ENCODE measurements at regions not wholly inside any gene's neighbourhood (a gene's known extent, or its start where the extent isn't known, plus 50 kb on each side); places are given as distances from the start of the nearest gene placed in this dataset.

- Histone ChIP-seq H3K79me2 (ENCODE audit: control insufficient read depth, insufficient read depth, low read length) (no peaks in the 10 kb centered on the region), H3K36me3 (replicated peaks in 1 of 2; ENCODE audit: control extremely low read depth in 1 of 2, control insufficient read depth in 1 of 2, extremely low read depth in 1 of 2, insufficient read depth in 2 of 2, low read length in 1 of 2) (no peaks in the 10 kb centered on the region), H3K27ac (ENCODE audit: low read length in 2 of 2) (no peak overlapping the region), H3K4me3 (ENCODE audit: control extremely low read depth in 1 of 5, extremely low read depth in 1 of 5, insufficient read depth in 1 of 5, low read depth in 2 of 5, low read length in 4 of 5) (no peak overlapping the region), H4K20me1 (ENCODE audit: control insufficient read depth, insufficient read depth, low read length, poor library complexity, severe bottlenecking) (no peaks in the 10 kb centered on the region), H3K4me2 (replicated peaks; ENCODE audit: low read depth, low read length, poor library complexity, severe bottlenecking) (no peak overlapping the region), H3K9me3 (ENCODE audit: control extremely low read depth in 1 of 3, control insufficient read depth in 2 of 3, insufficient read depth in 1 of 3, low read length in 2 of 3) (no peaks in the 10 kb centered on the region), H3K27me3 (replicated peaks in 1 of 4; ENCODE audit: control extremely low read depth in 1 of 4, control insufficient read depth in 3 of 4, insufficient read depth in 4 of 4, low read length in 3 of 4) (no peaks in the 10 kb centered on the region), H3K9ac (ENCODE audit: low read length) (no peak overlapping the region), H3K4me1 (ENCODE audit: control insufficient read depth in 2 of 2, insufficient read depth in 2 of 2, low read length in 2 of 2) (no peaks in the 10 kb centered on the region), H2AFZ (ENCODE audit: insufficient read depth, low read depth, low read length, poor library complexity, severe bottlenecking) (no peak overlapping the region)
- intact Hi-C loops (cut with micrococcal nuclease), result no loop called here
- no peaks in the 10 kb centered on the region for H3K9me3 Mint-ChIP-seq (ENCODE audit: insufficient read depth)
- H3K27me3 Mint-ChIP-seq, result no peaks in the 10 kb centered on the region
- H3K27ac Mint-ChIP-seq, result no peak overlapping the region
- ATAC-seq (ENCODE audit: low read depth) (no peak), DNase-seq (no peak)
- POLR2A ChIA-PET, result no interaction called here
- no CpG with 5 or more reads among the region's 4 CpGs for WGBS (ENCODE audit: insufficient coverage)
- TF ChIP-seq EZH2 (IDR thresholded peaks at IDR 0.05; ENCODE audit: borderline replicate concordance, insufficient read depth, low read depth, low read length, poor library complexity, severe bottlenecking) (no peak), CTCF (IDR thresholded peaks at IDR 0.05) (no peak)
- CTCF ChIA-PET, result no interaction called here
- H3K4me3 Mint-ChIP-seq, result no peak overlapping the region
- H3K4me1 Mint-ChIP-seq, result no peaks in the 10 kb centered on the region
Observed at GRCh38 chrX:88424541-88424940, 322.5 kb upstream of the CPXCR1 start.

GRCh38 chrX:88425739-88426138 is 321.3 kb upstream of the CPXCR1 start:
- Histone ChIP-seq H3K27ac (ENCODE audit: low read length in 2 of 2) (no peak overlapping the region), H3K79me2 (ENCODE audit: control insufficient read depth, insufficient read depth, low read length) (no peaks in the 10 kb centered on the region), H3K27me3 (replicated peaks in 1 of 4; ENCODE audit: control extremely low read depth in 1 of 4, control insufficient read depth in 3 of 4, insufficient read depth in 4 of 4, low read length in 3 of 4) (no peaks in the 10 kb centered on the region), H3K9ac (ENCODE audit: low read length) (no peak overlapping the region), H3K4me3 (ENCODE audit: control extremely low read depth in 1 of 5, extremely low read depth in 1 of 5, insufficient read depth in 1 of 5, low read depth in 2 of 5, low read length in 4 of 5) (no peak overlapping the region), H3K4me1 (ENCODE audit: control insufficient read depth in 2 of 2, insufficient read depth in 2 of 2, low read length in 2 of 2) (no peaks in the 10 kb centered on the region), H4K20me1 (ENCODE audit: control insufficient read depth, insufficient read depth, low read length, poor library complexity, severe bottlenecking) (no peaks in the 10 kb centered on the region), H3K9me3 (ENCODE audit: control extremely low read depth in 1 of 3, control insufficient read depth in 2 of 3, insufficient read depth in 1 of 3, low read length in 2 of 3) (no peaks in the 10 kb centered on the region), H2AFZ (ENCODE audit: insufficient read depth, low read depth, low read length, poor library complexity, severe bottlenecking) (no peak overlapping the region), H3K36me3 (replicated peaks in 1 of 2; ENCODE audit: control extremely low read depth in 1 of 2, control insufficient read depth in 1 of 2, extremely low read depth in 1 of 2, insufficient read depth in 2 of 2, low read length in 1 of 2) (no peaks in the 10 kb centered on the region), H3K4me2 (replicated peaks; ENCODE audit: low read depth, low read length, poor library complexity, severe bottlenecking) (no peak overlapping the region)
- H3K27ac Mint-ChIP-seq, result no peak overlapping the region
- no peak overlapping the region for H3K4me3 Mint-ChIP-seq
- DNase-seq (no peak), ATAC-seq (ENCODE audit: low read depth) (no peak)
- CTCF ChIA-PET, result no interaction called here
- POLR2A ChIA-PET, result no interaction called here
- no CpG with 5 or more reads among the region's 4 CpGs for WGBS (ENCODE audit: insufficient coverage)
- TF ChIP-seq CTCF (IDR thresholded peaks at IDR 0.05) (no peak), EZH2 (IDR thresholded peaks at IDR 0.05; ENCODE audit: borderline replicate concordance, insufficient read depth, low read depth, low read length, poor library complexity, severe bottlenecking) (no peak)
- no peaks in the 10 kb centered on the region for H3K4me1 Mint-ChIP-seq
- H3K9me3 Mint-ChIP-seq (ENCODE audit: insufficient read depth), result no peaks in the 10 kb centered on the region
- intact Hi-C loops (cut with micrococcal nuclease), result no loop called here
- no peaks in the 10 kb centered on the region for H3K27me3 Mint-ChIP-seq
